SW 1271 (cell line): ENCODE measurements at regions not wholly inside any gene's neighbourhood (a gene's known extent, or its start where the extent isn't known, plus 50 kb on each side); places are given as distances from the start of the nearest gene placed in this dataset.
A peak's percentile ranks its signal among the peaks of the same experiment; 100 is the strongest.
"Not testable (repeated sequence)": the region's sequence is repeated elsewhere in the genome, so short reads cannot be mapped to it uniquely, and the experiment has no call there.

Source experiments
- DNase-seq, 2 experiments: peaks; one replicate each; lab custom pipeline; 2025; lab: John Stamatoyannopoulos, UW

DNA sequence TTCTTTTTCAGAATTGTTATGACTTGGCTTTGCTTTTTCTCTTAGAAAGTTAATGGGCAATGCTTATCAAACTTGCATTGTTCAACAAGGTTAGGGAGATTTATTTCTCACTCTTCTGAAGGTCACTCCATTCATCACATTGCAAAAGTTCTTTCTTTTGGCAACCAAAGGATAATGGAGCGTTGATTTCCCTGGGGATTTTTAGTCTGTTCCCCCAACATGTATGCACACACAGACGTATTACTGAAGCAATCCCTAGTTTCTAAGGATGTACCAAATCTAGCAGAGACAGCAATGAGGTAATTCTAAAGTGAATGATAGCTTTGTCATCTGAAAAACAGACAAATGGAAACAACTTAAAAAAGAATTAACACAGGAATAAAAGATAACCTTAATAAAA lies 349.1 kb downstream of the NYAP2 start:
- DNase-seq: no peak

DNA sequence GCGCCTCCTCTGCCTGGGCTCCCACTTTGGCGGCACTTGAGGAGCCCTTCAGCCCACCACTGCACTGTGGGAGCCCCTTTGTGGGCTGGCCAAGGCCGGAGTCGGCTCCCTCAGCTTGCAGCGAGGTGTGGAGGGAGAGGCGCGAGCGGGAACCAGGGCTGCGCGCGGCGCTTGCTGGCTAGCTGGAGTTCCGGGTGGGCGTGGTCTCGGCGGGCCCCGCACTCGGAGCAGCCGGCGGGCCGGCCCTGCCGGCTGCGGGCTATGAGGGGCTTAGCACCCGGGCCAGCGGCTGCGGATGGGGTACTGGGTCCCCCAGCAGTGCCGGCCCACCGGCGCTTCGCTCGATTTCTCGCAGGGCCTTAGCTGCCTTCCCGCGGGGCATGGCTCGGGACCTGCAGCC lies 344.5 kb downstream of the NYAP2 start:
- DNase-seq: not testable (repeated sequence)

DNA sequence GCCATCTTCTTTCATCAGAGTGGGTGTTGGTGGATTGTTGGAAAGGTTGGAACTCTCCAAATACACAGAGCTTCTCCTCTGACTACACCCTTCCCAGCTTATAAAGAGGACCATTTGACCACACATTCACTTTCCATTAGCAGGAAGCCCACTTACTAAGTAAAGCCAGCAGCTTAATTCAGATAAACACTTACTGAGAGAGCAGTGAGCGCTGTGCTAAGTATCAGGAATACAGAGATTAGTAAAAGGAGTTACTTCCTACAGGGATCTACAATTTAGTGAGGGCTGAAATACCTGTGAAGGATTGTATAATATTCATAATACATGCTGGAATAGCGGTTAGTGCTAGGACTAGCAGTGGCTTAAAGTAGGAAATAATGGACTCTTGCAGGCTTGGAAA lies 343.0 kb downstream of the NYAP2 start:
- no peak for DNase-seq

GRCh38 chr2:225740086-225740485 lies 340.6 kb downstream of the NYAP2 start:
- DNase-seq: no peak

- DNase-seq: no peak
Observed at GRCh38 chr2:225739328-225739727, 339.8 kb downstream of the NYAP2 start.

DNA sequence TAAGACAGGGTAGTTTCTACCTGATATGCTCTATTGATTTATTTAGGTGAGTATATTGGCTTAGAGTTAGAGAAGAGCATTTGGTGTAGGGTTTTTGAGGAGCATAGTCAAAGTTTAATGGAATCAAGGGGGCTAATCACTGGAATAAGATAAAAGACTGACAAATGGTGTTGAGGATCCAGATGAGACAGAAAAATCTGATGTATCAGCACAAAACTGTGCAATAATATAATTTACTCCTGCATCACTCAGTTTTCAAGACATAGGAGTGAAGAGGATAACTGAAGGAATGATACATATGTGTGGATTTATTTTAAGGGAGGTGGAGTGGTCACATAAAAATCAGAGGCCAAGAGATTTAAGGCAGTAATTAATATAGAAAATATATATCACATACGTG lies 339.2 kb downstream of the NYAP2 start:
- no peak for DNase-seq

DNA sequence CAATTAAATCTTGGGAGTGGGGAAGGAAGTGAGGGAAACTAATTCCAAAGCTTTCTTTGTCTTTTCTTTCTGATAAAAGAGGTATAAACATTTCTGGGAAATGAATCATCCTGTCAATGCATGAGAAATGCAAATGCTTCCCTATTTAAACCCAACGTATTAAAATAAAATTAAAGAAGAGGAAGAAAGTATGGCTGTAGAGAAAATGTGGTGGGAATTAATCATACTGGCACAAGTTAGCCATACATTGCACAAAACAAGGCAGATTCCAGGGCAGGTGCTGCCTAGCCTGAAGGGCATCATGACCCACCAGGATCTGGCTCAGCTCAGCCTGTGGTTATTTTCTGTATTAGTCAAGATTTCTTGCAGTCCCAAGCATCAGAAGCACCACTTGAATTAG lies 338.0 kb downstream of the NYAP2 start:
- DNase-seq: no peak

- peak in 1 of 2 experiments; percentile 4 for DNase-seq
Observed at GRCh38 chr2:225735844-225736243, 336.3 kb downstream of the NYAP2 start.

DNA sequence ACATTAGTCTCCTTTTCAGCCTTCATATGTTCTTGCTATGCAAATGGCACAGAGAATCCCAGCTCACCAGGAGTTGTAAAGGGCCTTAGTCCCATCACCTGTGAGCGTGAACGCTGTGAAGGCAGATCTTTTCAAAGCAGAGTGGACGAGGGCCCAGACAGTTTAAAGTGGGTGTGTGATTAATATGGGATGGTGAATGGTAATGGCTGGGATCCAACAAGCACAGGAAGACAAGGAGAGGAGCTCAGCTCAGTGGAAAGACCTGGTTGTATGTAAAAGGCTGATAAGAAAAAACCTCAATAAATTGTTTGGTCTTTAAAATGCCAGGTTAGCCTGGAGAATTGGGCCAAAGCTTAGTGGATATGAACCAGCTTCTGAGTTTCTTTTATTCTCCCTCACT lies 326.2 kb downstream of the NYAP2 start:
- DNase-seq: no peak
